ENCODE measurements at regions not wholly inside any gene's neighbourhood (a gene's known extent, or its start where the extent isn't known, plus 50 kb on each side); places are given as distances from the start of the nearest gene placed in this dataset.
"Not testable (repeated sequence)": the region's sequence is repeated elsewhere in the genome, so short reads cannot be mapped to it uniquely, and the experiment has no call there.

- DNase-seq; intact Hi-C loops (cut with micrococcal nuclease); H3K9me3 Mint-ChIP-seq; H3K27me3 Mint-ChIP-seq (ENCODE audit: low read depth): not testable (repeated sequence)
- Mint-ChIP-seq H3K36me3 (ENCODE audit: low read depth) (peaks cover 46% of the 10 kb centered on the region), H3K27ac (peak overlapping the region; percentile 98), H3K4me1 (ENCODE audit: low read depth) (peaks cover 54% of the 10 kb centered on the region), H3K4me3 (peak overlapping the region; percentile 89)
- CTCF ChIA-PET, result interaction anchor here (1.1 kb wide), 1 partner anchor 25 kb away, joined by 3 read pairs; no protein-coding TSS in a partner anchor
Measured at GRCh38 chr17:77089949-77090348, 50.8 kb upstream of the SEC14L1 start.

DNA sequence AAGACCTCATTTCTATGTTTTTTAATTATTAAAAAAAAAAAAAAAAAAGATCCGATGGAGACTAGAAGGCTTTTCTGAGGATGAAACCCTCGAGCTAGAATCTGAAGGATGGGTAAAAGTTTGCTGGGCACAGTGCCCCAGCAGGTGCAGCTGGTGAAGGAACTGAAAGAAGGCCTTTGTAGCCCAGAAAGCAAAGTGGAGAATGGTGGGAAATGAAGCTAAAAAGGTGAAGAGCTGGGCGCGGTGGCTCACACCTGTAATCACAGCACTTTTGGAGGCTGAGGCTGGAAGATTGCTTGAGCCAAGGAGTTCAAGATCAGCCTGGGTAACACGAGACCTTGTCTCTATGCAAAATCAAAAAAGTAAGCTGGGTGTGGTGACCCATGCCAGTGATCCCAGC is 50.3 kb upstream of the SEC14L1 start:
- intact Hi-C loops (cut with micrococcal nuclease), result no loop called here

More for the DNA sequence above, 50.3 kb upstream of the SEC14L1 start:
- H3K9me3 Mint-ChIP-seq, result no peaks in the 10 kb centered on the region
- CTCF ChIA-PET, result interaction anchor here (0.6 to 1.1 kb wide), 2 partner anchors 25 to 950 kb away, joined by 3 read pairs; no protein-coding TSS in a partner anchor
- H3K27ac Mint-ChIP-seq, result peak overlapping the region; percentile 98
- DNase-seq, result no peak
- H3K27me3 Mint-ChIP-seq (ENCODE audit: low read depth), result no peaks in the 10 kb centered on the region
- peaks cover 57% of the 10 kb centered on the region for H3K4me1 Mint-ChIP-seq (ENCODE audit: low read depth)
- H3K36me3 Mint-ChIP-seq (ENCODE audit: low read depth), result peaks cover 46% of the 10 kb centered on the region
- peak overlapping the region; percentile 89 for H3K4me3 Mint-ChIP-seq

Small RNA genes lying in the stretch of these regions (microRNA-seq; reads per million reads assigned to microRNA genes)
- gene MIR6516 (ENCODE audit: borderline microRNAs expressed, borderline replicate concordance), result 42.2 reads per million, percentile 48 among the genes with 10 or more reads in this experiment
